ENCODE measurements at regions not wholly inside any gene's neighbourhood (a gene's known extent, or its start where the extent isn't known, plus 50 kb on each side); places are given as distances from the start of the nearest gene placed in this dataset.

- H3K4me2 ChIP-seq (ENCODE audit: low read depth, low read length, poor library complexity, severe bottlenecking): no peak overlapping the region
- H3K9me2 ChIP-seq (replicated peaks; ENCODE audit: low read depth, low read length): no peaks in the 10 kb centered on the region
- no peaks in the 10 kb centered on the region for H3K36me3 ChIP-seq (ENCODE audit: insufficient read depth, low read length)
- H3F3A ChIP-seq (ENCODE audit: low read depth): no peaks in the 10 kb centered on the region
- H4K20me1 ChIP-seq (ENCODE audit: insufficient read depth, low read length, poor library complexity, severe bottlenecking): no peaks in the 10 kb centered on the region
- H3K4me3 ChIP-seq (ENCODE audit: low read length, poor library complexity, severe bottlenecking): no peak overlapping the region
- H3K9me3 ChIP-seq (ENCODE audit: insufficient read depth, low read depth, low read length): no peaks in the 10 kb centered on the region
- no peaks in the 10 kb centered on the region for H3K27me3 ChIP-seq (ENCODE audit: insufficient read depth, low read length, poor library complexity, severe bottlenecking)
- no peaks in the 10 kb centered on the region for H3K4me1 ChIP-seq (ENCODE audit: insufficient read depth, low read length, poor library complexity, severe bottlenecking)
- no peak overlapping the region for H2AFZ ChIP-seq (ENCODE audit: low read length)
- no peak for TF ChIP-seq CTCF (conservative IDR thresholded peaks at IDR 0.05; ENCODE audit: low read length)
- no peak for TF ChIP-seq EZH2phosphoT487 (IDR thresholded peaks at IDR 0.05; ENCODE audit: borderline replicate concordance)
- no peaks in the 10 kb centered on the region for H3K79me2 ChIP-seq (ENCODE audit: insufficient read depth, low read length)
- no peak overlapping the region for H3K9ac ChIP-seq (ENCODE audit: low read depth, low read length, poor library complexity, severe bottlenecking)
Observed at GRCh38 chr2:42978887-42979415, 186.6 kb upstream of the HAAO start.

GRCh38 chr2:42978175-42978886 is 185.9 kb upstream of the HAAO start:
- TF ChIP-seq CTCF (conservative IDR thresholded peaks at IDR 0.05; ENCODE audit: low read length): no peak
- TF ChIP-seq EZH2phosphoT487 (IDR thresholded peaks at IDR 0.05; ENCODE audit: borderline replicate concordance): no peak
- no peak overlapping the region for H3K4me3 ChIP-seq (ENCODE audit: low read length, poor library complexity, severe bottlenecking)

GRCh38 chr2:42977270-42978174 is 185.1 kb upstream of the HAAO start:
- Histone ChIP-seq H3K4me1 (ENCODE audit: insufficient read depth, low read length, poor library complexity, severe bottlenecking) (no peaks in the 10 kb centered on the region), H3K27me3 (ENCODE audit: insufficient read depth, low read length, poor library complexity, severe bottlenecking) (no peaks in the 10 kb centered on the region), H4K20me1 (ENCODE audit: insufficient read depth, low read length, poor library complexity, severe bottlenecking) (no peaks in the 10 kb centered on the region), H2AFZ (ENCODE audit: low read length) (no peak overlapping the region), H3K79me2 (ENCODE audit: insufficient read depth, low read length) (no peaks in the 10 kb centered on the region), H3F3A (ENCODE audit: low read depth) (no peaks in the 10 kb centered on the region), H3K9me3 (ENCODE audit: insufficient read depth, low read depth, low read length) (no peaks in the 10 kb centered on the region), H3K4me2 (ENCODE audit: low read depth, low read length, poor library complexity, severe bottlenecking) (no peak overlapping the region), H3K36me3 (ENCODE audit: insufficient read depth, low read length) (no peaks in the 10 kb centered on the region), H3K9me2 (replicated peaks; ENCODE audit: low read depth, low read length) (no peaks in the 10 kb centered on the region), H3K9ac (ENCODE audit: low read depth, low read length, poor library complexity, severe bottlenecking) (no peak overlapping the region), H3K4me3 (ENCODE audit: low read length, poor library complexity, severe bottlenecking) (no peak overlapping the region)
- no peak for TF ChIP-seq EZH2phosphoT487 (IDR thresholded peaks at IDR 0.05; ENCODE audit: borderline replicate concordance)
- TF ChIP-seq CTCF (conservative IDR thresholded peaks at IDR 0.05; ENCODE audit: low read length): no peak

More at GRCh38 chr2:42978175-42978886, 185.9 kb upstream of the HAAO start:
- no peaks in the 10 kb centered on the region for H3K9me3 ChIP-seq (ENCODE audit: insufficient read depth, low read depth, low read length)
- no peaks in the 10 kb centered on the region for H3K27me3 ChIP-seq (ENCODE audit: insufficient read depth, low read length, poor library complexity, severe bottlenecking)
- H3K9me2 ChIP-seq (replicated peaks; ENCODE audit: low read depth, low read length): no peaks in the 10 kb centered on the region
- no peaks in the 10 kb centered on the region for H3F3A ChIP-seq (ENCODE audit: low read depth)
- no peak overlapping the region for H3K9ac ChIP-seq (ENCODE audit: low read depth, low read length, poor library complexity, severe bottlenecking)
- H3K4me2 ChIP-seq (ENCODE audit: low read depth, low read length, poor library complexity, severe bottlenecking): no peak overlapping the region
- H3K4me1 ChIP-seq (ENCODE audit: insufficient read depth, low read length, poor library complexity, severe bottlenecking): no peaks in the 10 kb centered on the region
- no peaks in the 10 kb centered on the region for H3K36me3 ChIP-seq (ENCODE audit: insufficient read depth, low read length)
- no peaks in the 10 kb centered on the region for H3K79me2 ChIP-seq (ENCODE audit: insufficient read depth, low read length)
- no peak overlapping the region for H2AFZ ChIP-seq (ENCODE audit: low read length)
- no peaks in the 10 kb centered on the region for H4K20me1 ChIP-seq (ENCODE audit: insufficient read depth, low read length, poor library complexity, severe bottlenecking)

Data from Loucy (cell line).